ENCODE measurements at regions not wholly inside any gene's neighbourhood (a gene's known extent, or its start where the extent isn't known, plus 50 kb on each side); places are given as distances from the start of the nearest gene placed in this dataset.

GRCh38 chr14:65922142-65922541 is 509.6 kb downstream of the FUT8 start:
- Histone ChIP-seq H3K27ac (no peak overlapping the region), H3K36me3 (no peaks in the 10 kb centered on the region), H3K4me1 (no peaks in the 10 kb centered on the region), H3K9me3 (no peaks in the 10 kb centered on the region), H3K4me3 (no peak overlapping the region), H3K27me3 (no peaks in the 10 kb centered on the region)
- 83 to 94% methylated on average over 3 of the region's 3 CpGs for WGBS, 2 donors
- ATAC-seq (ENCODE audit: low FRiP score in 2 of 2) (no peak), DNase-seq (no peak)
- TF ChIP-seq CTCF (IDR thresholded peaks at IDR 0.05) = no peak

- ATAC-seq (ENCODE audit: low FRiP score in 2 of 2) = no peak
- no peaks in the 10 kb centered on the region for H3K36me3 ChIP-seq
- no peak overlapping the region for H3K4me3 ChIP-seq
- H3K4me1 ChIP-seq = no peaks in the 10 kb centered on the region
- 67 to 76% methylated on average over 6 of the region's 6 CpGs for WGBS, 2 donors
- DNase-seq = no peak
- no peaks in the 10 kb centered on the region for H3K9me3 ChIP-seq
- no peak overlapping the region for H3K27ac ChIP-seq
- TF ChIP-seq POLR2A (IDR thresholded peaks at IDR 0.05) (no peak), POLR2AphosphoS5 (IDR thresholded peaks at IDR 0.05) (no peak), EP300 (IDR thresholded peaks at IDR 0.05) (no peak), CTCF (IDR thresholded peaks at IDR 0.05) (no peak)
- H3K27me3 ChIP-seq = no peaks in the 10 kb centered on the region
Observed at GRCh38 chr14:65926504-65926903, 514.0 kb downstream of the FUT8 start.

- Histone ChIP-seq H3K27ac (no peak overlapping the region), H3K4me1 (no peaks in the 10 kb centered on the region), H3K9me3 (no peaks in the 10 kb centered on the region), H3K4me3 (no peak overlapping the region), H3K27me3 (no peaks in the 10 kb centered on the region), H3K36me3 (no peaks in the 10 kb centered on the region)
- WGBS, 2 donors = 75 to 78% methylated on average over 7 of the region's 7 CpGs
- TF ChIP-seq EP300 (IDR thresholded peaks at IDR 0.05) (no peak), POLR2A (IDR thresholded peaks at IDR 0.05) (no peak), POLR2AphosphoS5 (IDR thresholded peaks at IDR 0.05) (no peak), CTCF (IDR thresholded peaks at IDR 0.05) (no peak)
- DNase-seq (no peak), ATAC-seq (ENCODE audit: low FRiP score in 2 of 2) (no peak)
Observed at GRCh38 chr14:65926935-65927700, 514.6 kb downstream of the FUT8 start.

- Histone ChIP-seq H3K9me3 (no peaks in the 10 kb centered on the region), H3K4me3 (no peak overlapping the region), H3K27me3 (no peaks in the 10 kb centered on the region), H3K4me1 (no peaks in the 10 kb centered on the region), H3K36me3 (no peaks in the 10 kb centered on the region), H3K27ac (no peak overlapping the region)
- no peak for ATAC-seq (ENCODE audit: low FRiP score in 2 of 2)
- TF ChIP-seq EP300 (IDR thresholded peaks at IDR 0.05) (no peak), POLR2A (IDR thresholded peaks at IDR 0.05) (no peak), CTCF (IDR thresholded peaks at IDR 0.05) (no peak), POLR2AphosphoS5 (IDR thresholded peaks at IDR 0.05) (peak in 1 of 2 donors; percentile 11)
- DNase-seq = peak in 1 of 2 donors; percentile 39
- WGBS, 2 donors = 39 to 52% methylated on average over 9 of the region's 9 CpGs
Observed at GRCh38 chr14:65927931-65928356, 515.4 kb downstream of the FUT8 start.

GRCh38 chr14:65928995-65929394 is 516.5 kb downstream of the FUT8 start:
- no peak for TF ChIP-seq POLR2A (IDR thresholded peaks at IDR 0.05)
- TF ChIP-seq EP300 (IDR thresholded peaks at IDR 0.05) = no peak
- no peak for TF ChIP-seq CTCF (IDR thresholded peaks at IDR 0.05)
- TF ChIP-seq POLR2AphosphoS5 (IDR thresholded peaks at IDR 0.05) = no peak
- no peaks in the 10 kb centered on the region for H3K27me3 ChIP-seq
- DNase-seq (no peak), ATAC-seq (ENCODE audit: low FRiP score in 2 of 2) (no peak)
- no peak overlapping the region for H3K27ac ChIP-seq
- WGBS, 2 donors = 94 to 98% methylated on average over 3 of the region's 3 CpGs
- no peaks in the 10 kb centered on the region for H3K36me3 ChIP-seq
- no peaks in the 10 kb centered on the region for H3K9me3 ChIP-seq
- no peaks in the 10 kb centered on the region for H3K4me1 ChIP-seq
- no peak overlapping the region for H3K4me3 ChIP-seq
